IMR-90 (cell line): ENCODE measurements at regions not wholly inside any gene's neighbourhood (a gene's known extent, or its start where the extent isn't known, plus 50 kb on each side); places are given as distances from the start of the nearest gene placed in this dataset.

ENCODE experiments used
- ATAC-seq: fragments of 200-7000 bp; cut with Tn5 transposase; 2 replicates; pipeline ENCODE4 v1.9.1; 2020; ENCODE audit warnings: low read depth, mild to moderate bottlenecking, moderate library complexity
- BruUV-seq: library from RNA; stranded (reverse); fragments of 400-500 nt; replicated peaks from 2 replicates; lab custom pipeline; 2021; lab: Mats Ljungman, UMichigan
- CTCF ChIA-PET: fragments of 300-600 bp; formaldehyde crosslinking; extraction: SDS; loops from one replicate; lab custom pipeline; 2021; ENCODE audit warnings: antibody characterized with exemption; lab: Yijun Ruan, JAX
- POLR2A ChIA-PET: fragments of 300-600 bp; sonication (Branson Sonifier 250); formaldehyde crosslinking; loops from one replicate; lab custom pipeline; 2022; ENCODE audit warnings: antibody characterized with exemption; ENCODE audit not compliant: unreplicated experiment; lab: Charles Lee
- DNase-seq: peaks from one replicate; pipeline ENCODE4 v3.0.0; 2013
- H2AFZ ChIP-seq: replicated peaks from 2 replicates; pipeline ENCODE3; 2013; ENCODE audit warnings: low read length, mild to moderate bottlenecking; ENCODE audit not compliant: poor library complexity
- H2AK5ac ChIP-seq: 2 replicates; pipeline ENCODE4 v1.6.1; 2013; ENCODE audit warnings: low read depth, low read length, inconsistent platforms
- H2AK9ac ChIP-seq: replicated peaks from 2 replicates; pipeline ENCODE3; 2013; ENCODE audit warnings: mild to moderate bottlenecking, low read depth, low read length, moderate library complexity; ENCODE audit not compliant: poor library complexity
- H2BK120ac ChIP-seq: 2 replicates; pipeline ENCODE4 v1.6.1; 2013; ENCODE audit warnings: low read depth, low read length, inconsistent platforms
- H2BK15ac ChIP-seq: 3 replicates; pipeline ENCODE4 v1.6.1; 2013; ENCODE audit warnings: low read depth, low read length, inconsistent platforms
- H2BK20ac ChIP-seq: 2 replicates; pipeline ENCODE4 v1.6.1; 2013; ENCODE audit warnings: low read depth, mild to moderate bottlenecking, inconsistent platforms, low read length, moderate library complexity
- H2BK5ac ChIP-seq: 2 replicates; pipeline ENCODE4 v1.6.1; 2013; ENCODE audit warnings: mild to moderate bottlenecking, low read depth, low read length, inconsistent platforms; ENCODE audit not compliant: poor library complexity, severe bottlenecking
- H3K14ac ChIP-seq: replicated peaks from 2 replicates; pipeline ENCODE4 v1.6.1; 2013; ENCODE audit warnings: low read depth, low read length, inconsistent platforms
- H3K18ac ChIP-seq: 2 replicates; pipeline ENCODE4 v1.6.1; 2013; ENCODE audit warnings: low read depth, low read length, control low read depth
- H3K23ac ChIP-seq: 2 replicates; pipeline ENCODE4 v1.6.1; 2013; ENCODE audit warnings: low read depth, low read length, inconsistent platforms
- H3K27ac ChIP-seq: 2 replicates; pipeline ENCODE4 v1.5.1; 2013; ENCODE audit warnings: mild to moderate bottlenecking, control low read depth, low read length; ENCODE audit not compliant: insufficient read depth
- H3K27me3 ChIP-seq: 2 replicates; pipeline ENCODE4 v1.6.1; 2013; ENCODE audit warnings: low read length; ENCODE audit not compliant: control insufficient read depth, insufficient read depth
- H3K36me3 ChIP-seq: 2 replicates; pipeline ENCODE4 v1.6.1; 2013; ENCODE audit warnings: low read length, mixed read lengths; ENCODE audit not compliant: control insufficient read depth, insufficient read depth
- H3K4ac ChIP-seq: 2 replicates; pipeline ENCODE4 v1.6.1; 2013; ENCODE audit warnings: low read depth, low read length, inconsistent platforms
- H3K4me1 ChIP-seq: 2 replicates; pipeline ENCODE4 v1.6.1; 2013; ENCODE audit warnings: low read length, mixed read lengths; ENCODE audit not compliant: control insufficient read depth, insufficient read depth
- H3K4me2 ChIP-seq: 2 replicates; pipeline ENCODE4 v1.6.1; 2013; ENCODE audit warnings: low read depth, mild to moderate bottlenecking, control low read depth, low read length, moderate library complexity
- H3K4me3 ChIP-seq: 2 replicates; pipeline ENCODE4 v1.5.1; 2013; ENCODE audit warnings: low read depth, mild to moderate bottlenecking, control low read depth, low read length, moderate library complexity; ENCODE audit not compliant: insufficient read depth
- H3K56ac ChIP-seq: 2 replicates; pipeline ENCODE4 v1.6.1; 2013; ENCODE audit warnings: low read length, inconsistent platforms; ENCODE audit not compliant: insufficient read depth; ENCODE audit errors: extremely low read depth
- H3K79me1 ChIP-seq, 2 experiments: 2 replicates each; pipeline ENCODE4 v1.6.1; 2013; ENCODE audit warnings: low read length in 2 of 2, inconsistent platforms in 1 of 2, low read depth in 1 of 2
- H3K9ac ChIP-seq: 2 replicates; pipeline ENCODE4 v1.6.1; 2013; ENCODE audit warnings: low read depth, low read length, control low read depth
- H3K9me1 ChIP-seq: 2 replicates; pipeline ENCODE4 v1.6.1; 2013; ENCODE audit warnings: low read length, inconsistent platforms; ENCODE audit not compliant: insufficient read depth
- H3K9me3 ChIP-seq: 2 replicates; pipeline ENCODE4 v1.6.1; 2013; ENCODE audit warnings: low read length; ENCODE audit not compliant: control insufficient read depth, insufficient read depth
- H4K20me1 ChIP-seq: 2 replicates; pipeline ENCODE4 v1.6.1; 2013; ENCODE audit warnings: low read length, inconsistent platforms; ENCODE audit not compliant: insufficient read depth
- H4K5ac ChIP-seq: 2 replicates; pipeline ENCODE4 v1.6.1; 2013; ENCODE audit warnings: mild to moderate bottlenecking, low read depth, low read length, control low read depth
- H4K8ac ChIP-seq, 2 experiments: 2 replicates each; pipeline ENCODE4 v1.6.1; 2013; ENCODE audit warnings: low read depth in 2 of 2, low read length in 2 of 2, control low read depth in 1 of 2, inconsistent platforms in 1 of 2
- H4K91ac ChIP-seq: 2 replicates; pipeline ENCODE4 v1.6.1; 2013; ENCODE audit warnings: low read depth, low read length, inconsistent platforms; ENCODE audit not compliant: insufficient read depth
- CEBPB ChIP-seq: IDR thresholded peaks from 2 replicates; pipeline ENCODE4 v1.6.1; 2012; ENCODE audit warnings: low read depth, low read length, improper control_type of control experiment
- FOS ChIP-seq: fragments of 150-350 bp; IDR thresholded peaks from 2 replicates; pipeline ENCODE4 v1.6.1; 2016; ENCODE audit warnings: low read depth, low read length
- NFE2L2 ChIP-seq: fragments of 150-350 bp; IDR thresholded peaks from 2 replicates; pipeline ENCODE4 v1.6.1; 2016; ENCODE audit warnings: low read depth, mild to moderate bottlenecking, low read length
- WGBS, 2 experiments: methylation state at CpG; one replicate each; pipeline versions ENCODE4 v1.1.5 to v1.1.7; 2013; ENCODE audit warnings: missing lambda C conversion rate in 2 of 2; ENCODE audit not compliant: insufficient read length in 1 of 2; ENCODE audit errors: extremely low coverage in 2 of 2; 5-methylcytosine and 5-hydroxymethylcytosine counted together
- dilution Hi-C: fragments of 300-500 bp; cut with HindIII; formaldehyde crosslinking; loops from one replicate; pipeline ENCODE4 v1.14.3; 2018; ENCODE audit warnings: low sequenced_read_pairs; ENCODE audit not compliant: unreplicated experiment
- in situ Hi-C: fragments of 300-500 bp; cut with MboI; formaldehyde crosslinking; loops from 3 replicates; pipeline ENCODE4 v1.14.3; 2019; ENCODE audit warnings: low sequenced_read_pairs, inconsistent platforms, mixed read lengths
- intact Hi-C: fragments of 100-400 bp; cut with micrococcal nuclease; formaldehyde crosslinking; loops from 2 replicates; pipeline ENCODE4 v1.10.0; 2022
- TF ChIP-seq, protein P1 (sequence below): fragments of 150-350 bp; IDR thresholded peaks from 2 replicates; pipeline ENCODE4 v1.6.1; 2017; ENCODE audit warnings: mild to moderate bottlenecking, antibody characterized with exemption, low read length, low read depth

DNA sequence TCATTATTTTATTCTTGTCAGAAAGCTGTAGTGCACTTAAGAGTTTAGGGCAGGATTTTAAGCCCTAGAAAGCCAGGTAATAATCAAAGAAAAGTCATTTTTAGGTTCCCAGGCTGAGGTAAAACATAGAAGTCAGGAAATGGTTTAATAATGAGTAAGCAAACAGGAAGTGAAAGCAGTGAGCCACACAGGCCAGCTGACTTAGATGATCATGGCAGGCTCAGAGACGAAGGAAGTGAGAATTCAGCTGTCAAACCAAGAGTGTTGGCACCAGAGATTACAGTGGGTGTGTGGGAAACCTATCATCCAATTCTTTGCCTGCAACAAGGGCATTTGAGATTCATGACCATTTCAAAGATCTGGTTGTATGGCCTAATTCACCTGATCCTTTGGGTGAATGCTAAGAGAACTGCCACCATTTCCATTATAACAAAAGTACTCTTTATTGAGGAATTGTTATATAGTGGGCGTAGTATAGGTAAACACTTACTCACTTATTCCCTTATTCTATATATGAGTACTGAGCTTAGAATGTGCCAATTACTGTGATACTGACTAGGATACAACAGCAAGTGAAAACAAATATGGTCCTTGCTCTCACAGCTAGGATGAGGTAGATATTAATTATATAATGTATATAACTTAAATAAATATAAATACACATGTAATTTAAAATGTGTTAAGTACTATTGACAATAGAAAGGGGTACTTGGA is 103.7 kb upstream of the EDNRB start:
- Histone ChIP-seq H3K9ac (no peak overlapping the region), H3K18ac (peak overlapping the region; percentile 5; the same call in 1 of the 2 replicates), H4K8ac (peak overlapping the region; percentile 44 to 97), H4K91ac (peak overlapping the region; percentile 89), H3K79me1 (no peaks in the 10 kb centered on the region), H3K9me3 (no peaks in the 10 kb centered on the region), H3K36me3 (no peaks in the 10 kb centered on the region), H3K4ac (peak overlapping the region; percentile 86), H3K27me3 (no peaks in the 10 kb centered on the region), H2AK9ac (peak overlapping the region; percentile 78), H3K4me3 (no peak overlapping the region), H4K20me1 (no peaks in the 10 kb centered on the region), H3K23ac (peak overlapping the region; percentile 95), H2BK20ac (peak overlapping the region; percentile 97), H2AK5ac (no peak overlapping the region), H2BK15ac (peak overlapping the region; percentile 99; the same call in 1 of the 3 replicates), H3K56ac (no peak overlapping the region), H2AFZ (peak overlapping the region; percentile 88), H2BK120ac (peak overlapping the region; percentile 94), H3K4me2 (no peak overlapping the region), H3K4me1 (no peaks in the 10 kb centered on the region), H3K14ac (peak overlapping the region; percentile 90), H4K5ac (peak overlapping the region; percentile 33; the same call in 1 of the 2 replicates), H2BK5ac (peak overlapping the region; percentile 87), H3K9me1 (0 out of 2 replicates have a peak, but pooled peaks cover 2% of the 10 kb centered on the region), H3K27ac (no peak overlapping the region)
- no TSS peak for BruUV-seq
- in situ Hi-C loops: no loop called here
- no CpG with 5 or more reads among the region's 2 CpGs for WGBS, 2 experiments
- ChIA-PET POLR2A (no interaction called here), CTCF (no interaction called here)
- intact Hi-C loops: no loop called here
- peak; percentile 71 for ATAC-seq
- dilution Hi-C loops: no loop called here
- TF ChIP-seq FOS (no peak), CEBPB (no peak), NFE2L2 (no peak)
- TF ChIP-seq, protein P1, sequence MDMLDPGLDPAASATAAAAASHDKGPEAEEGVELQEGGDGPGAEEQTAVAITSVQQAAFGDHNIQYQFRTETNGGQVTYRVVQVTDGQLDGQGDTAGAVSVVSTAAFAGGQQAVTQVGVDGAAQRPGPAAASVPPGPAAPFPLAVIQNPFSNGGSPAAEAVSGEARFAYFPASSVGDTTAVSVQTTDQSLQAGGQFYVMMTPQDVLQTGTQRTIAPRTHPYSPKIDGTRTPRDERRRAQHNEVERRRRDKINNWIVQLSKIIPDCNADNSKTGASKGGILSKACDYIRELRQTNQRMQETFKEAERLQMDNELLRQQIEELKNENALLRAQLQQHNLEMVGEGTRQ: peak; percentile 40; the same call in 1 of the 2 replicates
- peak; percentile 72 for DNase-seq
